Vagina (tissue), 2 donors: ENCODE measurements at regions not wholly inside any gene's neighbourhood (a gene's known extent, or its start where the extent isn't known, plus 50 kb on each side); places are given as distances from the start of the nearest gene placed in this dataset.

Experiments used
- POLR2A ChIP-seq, 2 donors: fragments of 450-650 bp; IDR thresholded peaks; one replicate each; pipeline ENCODE4 v1.6.1; 2017; ENCODE audit warnings: antibody characterized with exemption in 2 of 2, mild to moderate bottlenecking in 2 of 2, moderate library complexity in 2 of 2
- TF ChIP-seq, protein P1 (sequence below), 3 experiments: fragments of 450-650 bp in 2 of 3; fragments of 200-600 bp in 1 of 3; sonication (generic) in 1 of 3; IDR thresholded peaks; one replicate each; pipeline ENCODE4 v1.5.1; 2017 to 2019; ENCODE audit warnings: antibody characterized with exemption in 3 of 3, mild to moderate bottlenecking in 2 of 3, moderate library complexity in 2 of 3

DNA sequence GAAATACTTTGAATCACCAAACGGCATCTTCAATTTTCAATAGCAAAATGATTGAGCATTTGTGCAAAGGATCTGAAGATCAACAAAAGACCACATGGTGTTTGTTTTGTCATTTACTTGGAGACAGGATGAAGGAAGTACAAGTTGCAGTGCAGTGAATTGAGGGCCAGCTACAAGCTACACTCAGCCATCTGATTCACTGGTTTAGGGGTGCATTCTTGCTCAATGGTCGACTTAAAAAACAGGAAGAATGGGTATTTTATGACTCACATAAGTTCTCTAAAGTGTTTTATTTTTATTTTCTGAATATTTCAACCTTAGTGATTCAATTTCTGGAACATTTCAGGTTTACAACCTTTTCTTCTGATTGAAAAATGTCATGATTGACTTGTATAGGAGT lies 412.1 kb upstream of the ADAMTSL1 start:
- no peak for TF ChIP-seq POLR2A (IDR thresholded peaks at IDR 0.05)
- TF ChIP-seq, protein P1, sequence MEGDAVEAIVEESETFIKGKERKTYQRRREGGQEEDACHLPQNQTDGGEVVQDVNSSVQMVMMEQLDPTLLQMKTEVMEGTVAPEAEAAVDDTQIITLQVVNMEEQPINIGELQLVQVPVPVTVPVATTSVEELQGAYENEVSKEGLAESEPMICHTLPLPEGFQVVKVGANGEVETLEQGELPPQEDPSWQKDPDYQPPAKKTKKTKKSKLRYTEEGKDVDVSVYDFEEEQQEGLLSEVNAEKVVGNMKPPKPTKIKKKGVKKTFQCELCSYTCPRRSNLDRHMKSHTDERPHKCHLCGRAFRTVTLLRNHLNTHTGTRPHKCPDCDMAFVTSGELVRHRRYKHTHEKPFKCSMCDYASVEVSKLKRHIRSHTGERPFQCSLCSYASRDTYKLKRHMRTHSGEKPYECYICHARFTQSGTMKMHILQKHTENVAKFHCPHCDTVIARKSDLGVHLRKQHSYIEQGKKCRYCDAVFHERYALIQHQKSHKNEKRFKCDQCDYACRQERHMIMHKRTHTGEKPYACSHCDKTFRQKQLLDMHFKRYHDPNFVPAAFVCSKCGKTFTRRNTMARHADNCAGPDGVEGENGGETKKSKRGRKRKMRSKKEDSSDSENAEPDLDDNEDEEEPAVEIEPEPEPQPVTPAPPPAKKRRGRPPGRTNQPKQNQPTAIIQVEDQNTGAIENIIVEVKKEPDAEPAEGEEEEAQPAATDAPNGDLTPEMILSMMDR (IDR thresholded peaks at IDR 0.05) = no peak
